ENCODE measurements at regions not wholly inside any gene's neighbourhood (a gene's known extent, or its start where the extent isn't known, plus 50 kb on each side); places are given as distances from the start of the nearest gene placed in this dataset.

GRCh38 chr15:70321172-70321819, 223.6 kb upstream of the TLE3 start:
- Histone ChIP-seq H3K4me3 (replicated peaks in 1 of 2; ENCODE audit: low read depth in 1 of 2, low read length in 2 of 2) (no peak overlapping the region), H4K20me1 (ENCODE audit: insufficient read depth) (no peaks in the 10 kb centered on the region), H3K36me3 (ENCODE audit: control insufficient read depth in 1 of 2, insufficient read depth in 2 of 2, low read length in 2 of 2) (no peaks in the 10 kb centered on the region), H3K9me2 (ENCODE audit: insufficient read depth) (no peaks in the 10 kb centered on the region), H3K9ac (ENCODE audit: low read length) (no peak overlapping the region), H3K79me2 (ENCODE audit: insufficient read depth, low read length) (no peaks in the 10 kb centered on the region), H3K4me2 (ENCODE audit: low read length) (no peak overlapping the region), H2AFZ (ENCODE audit: low read depth, low read length, poor library complexity, severe bottlenecking) (no peak overlapping the region), H3K9me3 (ENCODE audit: control insufficient read depth in 1 of 2, insufficient read depth in 1 of 2, low read depth in 1 of 2, low read length in 2 of 2) (no peaks in the 10 kb centered on the region), H3K27ac (ENCODE audit: low read depth, low read length) (no peak overlapping the region), H3K4me1 (ENCODE audit: control insufficient read depth in 1 of 2, insufficient read depth in 2 of 2, low read length in 2 of 2) (0 out of 4 replicates have a peak, but pooled peaks cover 0 to 3% of the 10 kb centered on the region in 2 experiments), H3K27me3 (ENCODE audit: insufficient read depth, low read length) (no peaks in the 10 kb centered on the region)
- no TSS peak for BruUV-seq (replicated peaks)
- intact Hi-C loops (cut with micrococcal nuclease): no loop called here
- ATAC-seq: no peak
- ChIA-PET CTCF (no interaction called here), RAD21 (ENCODE audit: low non-redundant PET in 1 of 2, low total read pairs in 2 of 2, uncharacterized antibody in 2 of 2, unreplicated experiment in 2 of 2) (no interaction called here), POLR2A (no interaction called here)
- no peak for DNase-seq (ENCODE audit: low read depth, low spot score)
- TF ChIP-seq CEBPB (IDR thresholded peaks at IDR 0.05; ENCODE audit: low read depth) (no peak), RAD21 (IDR thresholded peaks at IDR 0.05; ENCODE audit: low read depth) (no peak), SIN3A (IDR thresholded peaks at IDR 0.05; ENCODE audit: low read depth) (no peak), FOSL1 (IDR thresholded peaks at IDR 0.05; ENCODE audit: low read depth) (no peak), SP1 (IDR thresholded peaks at IDR 0.05; ENCODE audit: low read depth) (no peak), ZBTB33 (IDR thresholded peaks at IDR 0.05; ENCODE audit: extremely low read depth, insufficient replicate concordance, low read length) (no peak), EGR1 (IDR thresholded peaks at IDR 0.05; ENCODE audit: low read depth) (no peak), MAX (IDR thresholded peaks at IDR 0.05) (no peak), EZH2 (IDR thresholded peaks at IDR 0.05) (no peak), POLR2A (IDR thresholded peaks at IDR 0.05; ENCODE audit: borderline replicate concordance, extremely low read depth, insufficient read depth, insufficient read length) (no peak), REST (IDR thresholded peaks at IDR 0.05; ENCODE audit: low read depth) (no peak), TCF7L2 (IDR thresholded peaks at IDR 0.05; ENCODE audit: borderline replicate concordance, extremely low read depth, insufficient read depth, insufficient read length) (no peak), ATF3 (IDR thresholded peaks at IDR 0.05) (no peak), ZFX (IDR thresholded peaks at IDR 0.05) (no peak), YY1 (IDR thresholded peaks at IDR 0.05; ENCODE audit: extremely low read depth, insufficient replicate concordance, low read depth, low read length) (no peak), POLR2AphosphoS5 (IDR thresholded peaks at IDR 0.05; ENCODE audit: low read depth, low read length) (no peak), CBX3 (IDR thresholded peaks at IDR 0.05; ENCODE audit: low read depth) (no peak)
